HG02938 (cell line): ENCODE measurements at regions not wholly inside any gene's neighbourhood (a gene's known extent, or its start where the extent isn't known, plus 50 kb on each side); places are given as distances from the start of the nearest gene placed in this dataset.

Source experiments
- ATAC-seq: cut with Tn5 transposase; IDR thresholded peaks from one replicate; pipeline ENCODE4 v1.9.1; 2021; ENCODE audit warnings: mild to moderate bottlenecking, moderate library complexity; ENCODE audit not compliant: unreplicated experiment

DNA sequence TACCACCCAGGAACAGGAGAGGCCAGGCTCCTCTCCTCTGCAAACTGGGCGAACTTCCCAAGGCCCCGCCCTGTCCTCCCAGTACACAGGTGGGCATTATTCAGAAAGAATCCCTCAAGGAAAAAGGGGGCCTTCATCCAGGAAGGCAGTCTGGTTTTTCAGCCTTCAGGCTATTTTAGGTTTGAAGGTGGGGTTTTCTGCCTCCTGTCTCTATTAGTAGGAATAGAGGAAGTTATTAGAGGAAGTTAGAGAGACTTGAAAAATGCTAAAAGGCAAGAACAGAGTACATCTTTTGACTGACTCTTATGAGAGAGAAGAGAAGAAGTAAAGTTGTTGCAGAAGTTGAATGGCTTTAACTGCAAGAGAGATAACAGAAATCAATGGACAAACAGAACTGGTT is 250.9 kb upstream of the SORCS1 start:
- ATAC-seq: no peak

GRCh38 chr10:107413971-107414370 is 249.5 kb upstream of the SORCS1 start:
- no peak for ATAC-seq

DNA sequence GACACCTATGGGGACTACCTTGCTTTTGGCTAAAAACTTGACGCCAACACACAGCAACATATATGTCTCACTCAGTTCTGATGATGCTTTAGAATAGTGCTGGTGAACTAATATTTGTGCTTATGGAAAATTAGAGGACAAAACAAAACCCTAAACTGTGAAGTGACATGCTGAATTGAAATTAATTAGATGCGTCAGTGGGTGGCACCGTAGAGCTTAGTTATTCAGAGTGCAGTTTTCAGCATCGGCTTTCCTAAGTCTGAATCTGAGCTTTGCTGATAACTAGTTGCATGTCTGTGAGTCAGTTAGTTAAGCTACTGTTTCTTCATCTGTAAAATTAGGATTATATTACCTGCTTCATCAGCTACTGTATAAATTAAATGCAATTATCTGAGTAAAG is 245.0 kb upstream of the SORCS1 start:
- no peak for ATAC-seq

- ATAC-seq: no peak
Observed at GRCh38 chr10:107398115-107398514, 233.6 kb upstream of the SORCS1 start.

DNA sequence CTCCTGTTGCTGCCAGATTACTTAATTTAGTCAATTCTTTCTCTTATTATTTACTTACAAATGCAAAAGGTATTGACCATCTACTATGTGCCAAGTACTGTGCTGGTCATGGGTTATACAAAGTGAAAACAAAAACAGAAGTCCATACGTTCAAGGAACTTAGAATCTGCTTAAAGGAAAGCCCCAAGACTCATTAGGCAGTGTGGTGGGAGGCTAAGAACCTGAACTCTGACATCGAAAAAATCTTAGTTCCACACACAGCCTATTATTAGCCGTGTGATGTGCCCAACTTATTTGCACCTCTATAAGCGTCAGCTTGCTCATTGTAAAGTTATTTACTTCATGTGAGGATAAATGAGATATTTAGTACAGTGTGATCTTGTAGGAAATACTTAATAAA is 227.4 kb upstream of the SORCS1 start:
- no peak for ATAC-seq

- ATAC-seq: no peak
Observed at GRCh38 chr10:107390563-107390962, 226.1 kb upstream of the SORCS1 start.

DNA sequence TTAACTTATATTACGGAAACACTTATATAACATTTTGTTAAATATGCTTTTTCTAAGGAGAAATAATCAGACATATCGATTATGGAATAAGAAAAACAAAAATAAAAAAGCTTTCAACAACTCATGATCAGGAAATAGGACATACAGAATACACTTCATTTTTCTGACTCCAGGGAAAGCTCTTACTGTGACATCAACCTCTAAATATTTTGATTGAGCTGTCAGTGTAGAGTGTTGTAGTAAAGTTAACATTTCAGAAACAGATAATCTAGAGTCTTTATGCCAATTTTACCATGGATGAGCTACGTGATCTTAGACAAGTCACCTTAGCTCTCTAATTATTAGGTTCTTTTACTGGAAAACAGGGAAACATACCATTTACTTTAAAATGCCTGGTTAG is 218.9 kb upstream of the SORCS1 start:
- no peak for ATAC-seq

DNA sequence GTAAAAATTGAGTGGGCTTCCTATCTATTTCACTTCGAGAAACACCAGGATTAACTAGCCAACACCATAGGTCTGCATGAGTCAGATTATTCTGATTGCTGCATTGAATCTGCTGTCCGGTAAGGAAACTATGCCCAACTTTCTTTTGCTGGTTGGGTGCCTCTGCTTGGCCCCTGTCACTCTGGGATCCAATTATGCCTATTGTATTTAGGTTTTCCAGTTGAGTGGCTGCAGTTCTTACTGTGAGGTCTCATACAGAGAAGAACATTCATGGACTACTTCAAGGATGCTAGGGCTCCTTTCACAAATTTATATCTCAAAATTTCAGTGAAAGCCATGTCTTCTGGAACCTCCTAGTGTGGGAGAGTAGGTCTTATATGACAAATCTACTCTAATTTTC is 215.1 kb upstream of the SORCS1 start:
- no peak for ATAC-seq

GRCh38 chr10:107371801-107372200 is 207.3 kb upstream of the SORCS1 start:
- no peak for ATAC-seq

DNA sequence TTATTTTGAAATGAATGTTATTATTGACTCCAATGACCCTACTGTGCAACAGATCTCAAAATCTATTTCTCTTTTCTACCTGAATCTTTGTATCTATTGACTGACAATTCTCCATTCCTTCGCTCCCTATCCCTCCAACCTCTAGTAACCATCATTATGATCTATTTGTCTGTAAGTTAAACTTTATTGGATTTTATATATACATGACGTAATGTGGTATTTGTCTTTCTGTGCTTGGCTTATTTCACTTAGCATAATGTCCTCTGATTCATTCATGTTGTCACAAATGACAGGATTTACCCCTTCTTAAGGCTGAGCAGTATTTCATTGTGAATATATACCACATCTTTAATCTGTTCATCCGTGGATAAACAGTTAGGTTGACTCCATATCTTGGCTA is 200.4 kb upstream of the SORCS1 start:
- ATAC-seq: no peak

- no peak for ATAC-seq
Observed at GRCh38 chr10:107362306-107362705, 197.8 kb upstream of the SORCS1 start.

- ATAC-seq: no peak
Observed at GRCh38 chr10:107357033-107357432, 192.5 kb upstream of the SORCS1 start.

DNA sequence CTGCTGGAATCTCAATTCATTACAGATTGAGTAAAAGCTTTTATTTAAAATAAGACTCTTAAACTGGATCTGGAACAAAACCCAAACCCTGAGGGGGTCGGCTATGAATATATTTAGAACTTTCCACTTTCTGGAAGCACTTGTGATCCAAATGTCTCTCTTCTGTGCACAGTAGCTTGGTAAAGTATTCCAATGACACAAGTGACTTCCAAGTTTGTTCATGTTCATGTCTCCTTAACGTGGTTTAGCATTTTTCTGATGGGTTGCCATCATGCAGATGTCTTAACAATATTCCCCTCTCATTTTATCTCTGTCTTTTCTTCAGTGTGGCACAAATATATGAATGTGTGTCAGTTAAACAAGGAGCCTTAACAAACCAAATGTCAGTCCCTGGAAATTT is 191.9 kb upstream of the SORCS1 start:
- ATAC-seq: no peak

DNA sequence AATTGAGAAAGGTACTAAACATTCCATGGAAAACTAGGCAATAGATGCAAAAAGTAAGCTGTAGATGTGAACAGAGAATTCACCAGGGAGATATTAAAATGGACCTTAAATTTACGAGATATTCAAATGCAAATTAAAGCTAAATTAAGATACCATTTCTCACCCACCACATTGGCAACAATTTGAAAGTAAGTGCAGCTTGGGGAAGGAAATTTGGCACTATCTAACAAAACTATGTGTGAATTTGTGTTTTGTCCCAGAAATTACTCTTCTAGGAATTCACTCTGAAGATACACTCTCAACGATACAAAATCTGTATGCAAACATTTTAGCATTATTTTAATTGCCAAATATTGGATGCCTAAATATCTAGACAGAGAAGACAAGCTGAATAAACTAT is 178.2 kb upstream of the SORCS1 start:
- ATAC-seq: no peak

DNA sequence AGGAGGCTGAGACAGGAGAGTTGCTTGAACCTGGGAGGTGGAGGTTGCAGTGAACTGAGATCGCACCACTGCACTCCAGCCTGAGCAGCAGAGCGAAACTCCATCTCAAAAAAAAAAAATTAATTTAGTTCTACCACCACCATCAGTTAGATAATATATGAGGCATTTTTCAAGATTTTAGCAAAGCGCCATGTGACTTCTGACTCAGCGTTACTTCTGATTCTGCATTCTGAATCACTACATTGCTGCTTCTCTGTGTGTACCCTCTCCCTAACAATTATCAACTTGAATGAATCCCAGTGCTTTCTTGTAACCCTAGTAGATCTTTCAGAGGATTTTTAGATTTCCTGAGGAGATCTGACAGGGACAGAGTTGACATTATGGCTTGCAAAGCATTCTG is 176.8 kb upstream of the SORCS1 start:
- no peak for ATAC-seq

GRCh38 chr10:107340326-107340725 is 175.8 kb upstream of the SORCS1 start:
- ATAC-seq: no peak

DNA sequence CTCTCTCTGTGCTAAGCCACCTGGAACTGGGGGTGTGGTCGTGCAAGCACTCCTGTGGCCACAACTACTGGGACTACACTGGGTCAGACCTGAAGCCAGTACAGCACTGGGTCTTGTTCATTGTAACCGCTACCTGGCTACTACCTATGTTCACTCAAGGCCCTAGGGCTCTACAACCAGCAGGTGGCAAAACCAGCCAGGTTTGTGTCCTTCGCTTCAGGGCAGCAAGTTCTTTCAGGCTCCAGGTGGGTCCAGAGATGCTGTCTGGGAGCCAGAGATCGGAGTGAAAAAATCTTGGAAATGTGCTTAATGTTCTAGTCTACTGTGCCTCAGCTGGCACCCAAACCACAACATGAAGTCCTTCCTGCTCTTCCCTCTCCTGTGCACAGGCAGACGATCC is 171.6 kb upstream of the SORCS1 start:
- ATAC-seq: no peak

GRCh38 chr10:107317592-107317991 is 153.1 kb upstream of the SORCS1 start:
- ATAC-seq: no peak

DNA sequence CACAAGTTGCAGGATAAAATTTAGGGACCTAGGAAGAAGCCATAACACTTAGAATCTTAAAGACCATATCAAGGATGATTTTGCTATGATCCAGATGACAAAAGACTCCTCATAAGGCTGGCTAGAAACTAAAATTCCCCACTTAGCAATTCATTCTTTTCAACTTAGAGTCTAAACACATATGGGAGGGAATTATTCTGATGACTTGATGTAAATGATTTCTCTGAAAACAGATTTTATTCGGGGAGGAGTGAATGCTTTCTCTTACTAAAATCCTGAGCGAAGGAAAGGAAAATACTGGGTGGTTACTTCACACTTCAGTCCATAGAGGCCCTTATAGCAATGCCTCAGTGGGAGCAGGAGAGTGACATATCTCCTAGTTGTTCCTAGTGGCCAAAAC is 138.7 kb upstream of the SORCS1 start:
- no peak for ATAC-seq

DNA sequence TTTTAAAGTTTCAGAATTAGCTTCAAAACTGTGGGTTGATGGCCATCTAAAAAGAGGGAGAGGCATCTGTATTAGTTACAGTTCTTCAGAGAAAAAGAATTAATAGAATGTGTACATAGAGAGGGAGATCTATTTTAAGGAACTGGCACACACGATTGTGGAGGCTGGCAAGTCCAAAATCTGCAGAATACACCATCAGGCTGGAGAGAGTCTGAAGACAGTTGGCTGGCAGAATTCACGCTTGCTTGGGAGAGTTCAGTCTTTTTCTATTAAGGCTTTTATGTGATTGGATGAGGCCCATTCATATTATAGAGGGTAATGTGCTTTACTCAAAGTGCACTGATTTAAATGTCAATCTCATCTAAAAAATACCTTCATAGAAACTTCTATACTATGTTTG is 135.1 kb upstream of the SORCS1 start:
- ATAC-seq: no peak

DNA sequence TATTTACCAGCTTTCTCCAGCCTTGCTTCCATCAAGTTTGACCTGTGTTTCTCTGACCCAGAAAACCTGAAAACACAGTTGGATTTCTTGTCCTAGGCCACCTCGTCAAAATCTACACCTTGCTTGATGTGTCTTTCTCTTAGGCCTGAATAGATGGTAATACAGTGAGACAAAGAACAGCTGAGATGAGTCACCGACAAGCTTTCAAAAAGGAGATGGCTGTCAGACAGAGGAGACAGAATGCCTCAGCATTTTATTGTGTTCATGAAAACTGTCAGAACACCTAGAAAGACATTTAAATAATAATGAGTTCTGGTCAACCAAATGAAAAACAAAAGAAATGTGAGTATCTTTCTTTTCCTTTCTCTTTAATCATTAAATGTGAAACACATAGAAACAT is 119.7 kb upstream of the SORCS1 start:
- no peak for ATAC-seq

DNA sequence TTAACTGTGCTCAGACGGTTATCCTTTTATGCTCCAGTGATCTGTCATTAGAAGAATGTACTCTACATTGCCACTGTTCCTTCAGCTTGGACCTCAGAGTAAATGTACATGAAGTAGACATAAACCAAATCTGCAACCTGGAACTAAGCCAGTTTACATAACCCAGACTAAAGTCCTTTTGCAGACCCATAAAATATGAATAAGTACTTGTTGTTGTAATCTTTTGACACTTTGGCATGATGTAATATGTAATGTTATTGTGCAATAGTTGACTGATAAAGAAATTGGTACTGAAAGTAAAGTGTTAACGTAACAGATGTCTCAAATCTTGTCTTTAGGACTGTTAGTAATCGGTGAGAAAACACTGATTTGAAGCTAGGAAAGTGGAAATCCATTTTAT is 115.8 kb upstream of the SORCS1 start:
- ATAC-seq: no peak

- no peak for ATAC-seq
Observed at GRCh38 chr10:107277591-107277990, 113.1 kb upstream of the SORCS1 start.

DNA sequence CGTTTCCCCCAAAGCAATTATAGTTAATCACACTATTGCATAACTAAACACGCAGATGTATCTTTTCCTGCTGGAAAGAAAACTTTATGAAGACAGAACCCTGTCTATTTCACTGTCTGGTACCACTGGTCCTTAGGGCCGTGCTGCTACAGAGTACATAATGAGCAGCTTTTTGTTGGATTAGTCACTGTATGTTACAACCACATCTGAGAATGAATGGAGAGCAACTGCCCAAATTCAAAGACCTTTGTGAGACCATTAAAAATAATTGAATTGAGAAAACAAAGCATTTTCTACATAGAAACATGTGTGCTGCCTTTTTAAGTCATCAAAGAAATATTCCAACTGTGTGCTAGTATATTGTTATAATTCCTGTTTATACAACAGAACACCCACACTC is 111.3 kb upstream of the SORCS1 start:
- no peak for ATAC-seq
